K562 (cell line): ENCODE measurements at regions not wholly inside any gene's neighbourhood (a gene's known extent, or its start where the extent isn't known, plus 50 kb on each side); places are given as distances from the start of the nearest gene placed in this dataset.

Experiments
- BHLHE40 ChIP-seq: IDR thresholded peaks from 2 replicates; pipeline ENCODE4 v1.6.1; 2011; ENCODE audit warnings: low read length, improper control_type of control experiment
- CEBPB ChIP-seq: fragments of 450-650 bp; IDR thresholded peaks from 2 replicates; pipeline ENCODE4 v1.6.1; 2016; ENCODE audit warnings: missing genetic modification characterization, missing compliant biosample characterization
- EGR1 ChIP-seq: fragments of 450-650 bp; conservative IDR thresholded peaks from 2 replicates; pipeline ENCODE4 v1.6.1; 2017; ENCODE audit warnings: mild to moderate bottlenecking
- EZH2 ChIP-seq: IDR thresholded peaks from 2 replicates; pipeline ENCODE4 v1.6.1; 2012; ENCODE audit warnings: low read depth, mild to moderate bottlenecking, inconsistent platforms, low read length, borderline replicate concordance
- KAT2B ChIP-seq: IDR thresholded peaks from one replicate; pipeline ENCODE4 v1.6.1; 2012; ENCODE audit warnings: low read depth, mild to moderate bottlenecking, control low read depth, inconsistent platforms, low read length, moderate library complexity
- PCBP2 ChIP-seq: fragments of 200-400 bp; formaldehyde crosslinking; IDR thresholded peaks from 2 replicates; pipeline ENCODE4 v1.6.1; 2018; ENCODE audit warnings: low read length, low read depth, mild to moderate bottlenecking, moderate library complexity; ENCODE audit not compliant: poor library complexity, severe bottlenecking
- SNAPC5 ChIP-seq: fragments of 250-450 bp; sonication (Bioruptor Pico); IDR thresholded peaks from 2 replicates; pipeline ENCODE4 v1.8.0; 2021; ENCODE audit warnings: moderate library complexity, mild to moderate bottlenecking, inconsistent platforms
- TAL1 ChIP-seq: fragments of 450-650 bp; IDR thresholded peaks from 2 replicates; pipeline ENCODE4 v1.6.1; 2016; ENCODE audit warnings: mild to moderate bottlenecking
- TCF7 ChIP-seq: sonication (generic); IDR thresholded peaks from 2 replicates; pipeline ENCODE4 v1.6.1; 2016; ENCODE audit warnings: antibody characterized with exemption, borderline replicate concordance
- TF ChIP-seq, protein P1 (sequence below), 2 experiments: fragments of 450-650 bp; formaldehyde crosslinking in 1 of 2; IDR thresholded peaks; 2 replicates each; pipeline versions ENCODE4 v1.4.0 to v1.6.1; 2014 to 2020; ENCODE audit warnings: mild to moderate bottlenecking in 2 of 2, borderline replicate concordance in 1 of 2, low read depth in 1 of 2

- TF ChIP-seq BHLHE40 (no peak), EGR1 (no peak), EZH2 (no peak), TAL1 (no peak), CEBPB (tag) (no peak), PCBP2 (no peak), SNAPC5 (CRISPR knock-in tag) (no peak), KAT2B (no peak), TCF7 (no peak)
- TF ChIP-seq, protein P1, sequence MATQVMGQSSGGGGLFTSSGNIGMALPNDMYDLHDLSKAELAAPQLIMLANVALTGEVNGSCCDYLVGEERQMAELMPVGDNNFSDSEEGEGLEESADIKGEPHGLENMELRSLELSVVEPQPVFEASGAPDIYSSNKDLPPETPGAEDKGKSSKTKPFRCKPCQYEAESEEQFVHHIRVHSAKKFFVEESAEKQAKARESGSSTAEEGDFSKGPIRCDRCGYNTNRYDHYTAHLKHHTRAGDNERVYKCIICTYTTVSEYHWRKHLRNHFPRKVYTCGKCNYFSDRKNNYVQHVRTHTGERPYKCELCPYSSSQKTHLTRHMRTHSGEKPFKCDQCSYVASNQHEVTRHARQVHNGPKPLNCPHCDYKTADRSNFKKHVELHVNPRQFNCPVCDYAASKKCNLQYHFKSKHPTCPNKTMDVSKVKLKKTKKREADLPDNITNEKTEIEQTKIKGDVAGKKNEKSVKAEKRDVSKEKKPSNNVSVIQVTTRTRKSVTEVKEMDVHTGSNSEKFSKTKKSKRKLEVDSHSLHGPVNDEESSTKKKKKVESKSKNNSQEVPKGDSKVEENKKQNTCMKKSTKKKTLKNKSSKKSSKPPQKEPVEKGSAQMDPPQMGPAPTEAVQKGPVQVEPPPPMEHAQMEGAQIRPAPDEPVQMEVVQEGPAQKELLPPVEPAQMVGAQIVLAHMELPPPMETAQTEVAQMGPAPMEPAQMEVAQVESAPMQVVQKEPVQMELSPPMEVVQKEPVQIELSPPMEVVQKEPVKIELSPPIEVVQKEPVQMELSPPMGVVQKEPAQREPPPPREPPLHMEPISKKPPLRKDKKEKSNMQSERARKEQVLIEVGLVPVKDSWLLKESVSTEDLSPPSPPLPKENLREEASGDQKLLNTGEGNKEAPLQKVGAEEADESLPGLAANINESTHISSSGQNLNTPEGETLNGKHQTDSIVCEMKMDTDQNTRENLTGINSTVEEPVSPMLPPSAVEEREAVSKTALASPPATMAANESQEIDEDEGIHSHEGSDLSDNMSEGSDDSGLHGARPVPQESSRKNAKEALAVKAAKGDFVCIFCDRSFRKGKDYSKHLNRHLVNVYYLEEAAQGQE (IDR thresholded peaks at IDR 0.05; ENCODE audit: borderline replicate concordance), result no peak
- TF ChIP-seq, protein P1 (CRISPR knock-in tag; IDR thresholded peaks at IDR 0.05; ENCODE audit: low read depth), result no peak
These were observed 115.5 kb downstream of the DHRS2 start for GRCh38 chr14:23751616-23752015.
